ENCODE measurements at regions not wholly inside any gene's neighbourhood (a gene's known extent, or its start where the extent isn't known, plus 50 kb on each side); places are given as distances from the start of the nearest gene placed in this dataset.

DNA sequence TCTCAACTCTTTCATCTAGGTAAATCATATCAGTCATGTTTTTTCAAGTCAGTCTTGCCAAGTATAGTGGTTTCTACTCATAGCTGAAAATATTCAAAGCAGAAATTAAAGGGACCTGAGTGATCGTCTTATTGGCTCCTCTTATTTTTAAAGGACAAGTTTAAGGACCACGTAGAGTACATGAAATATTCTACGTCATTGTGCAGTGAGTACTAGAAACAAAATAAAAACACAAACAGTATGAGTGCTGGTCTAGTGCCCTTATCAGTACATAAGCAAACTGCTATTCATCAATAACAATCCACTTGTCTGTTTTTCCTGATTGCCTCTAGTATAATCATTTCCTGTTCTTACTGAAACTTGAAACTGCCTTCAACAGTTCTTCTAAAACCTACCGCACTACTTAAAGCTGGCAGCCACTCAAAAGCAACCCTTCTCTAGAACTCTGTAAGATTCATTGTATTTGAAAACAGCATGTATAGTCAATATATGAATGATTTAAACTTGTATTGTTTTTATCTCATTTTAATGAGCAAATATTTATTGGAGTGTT, 853.7 kb downstream of the TAF11L14 start:
- TF ChIP-seq CTCF (IDR thresholded peaks at IDR 0.05; ENCODE audit: unreplicated experiment): no peak
- H3K27ac Mint-ChIP-seq (ENCODE audit: unreplicated experiment): no peak overlapping the region
- peaks cover 22% of the 10 kb centered on the region for H3K9me3 Mint-ChIP-seq (ENCODE audit: low read depth, unreplicated experiment)
- no peak overlapping the region for H3K4me3 Mint-ChIP-seq (ENCODE audit: low read depth, unreplicated experiment)
- CTCF ChIA-PET: no interaction called here
- BruUV-seq (replicated peaks): no TSS peak
- H3K4me1 Mint-ChIP-seq (ENCODE audit: low read depth, unreplicated experiment): peaks cover 8% of the 10 kb centered on the region
- no peaks in the 10 kb centered on the region for H3K36me3 Mint-ChIP-seq (ENCODE audit: insufficient read depth, unreplicated experiment)
- DNase-seq: no peak
- no peaks in the 10 kb centered on the region for H3K27me3 Mint-ChIP-seq (ENCODE audit: unreplicated experiment)
- intact Hi-C loops (cut with micrococcal nuclease; ENCODE audit: unreplicated experiment): no loop called here

DNA sequence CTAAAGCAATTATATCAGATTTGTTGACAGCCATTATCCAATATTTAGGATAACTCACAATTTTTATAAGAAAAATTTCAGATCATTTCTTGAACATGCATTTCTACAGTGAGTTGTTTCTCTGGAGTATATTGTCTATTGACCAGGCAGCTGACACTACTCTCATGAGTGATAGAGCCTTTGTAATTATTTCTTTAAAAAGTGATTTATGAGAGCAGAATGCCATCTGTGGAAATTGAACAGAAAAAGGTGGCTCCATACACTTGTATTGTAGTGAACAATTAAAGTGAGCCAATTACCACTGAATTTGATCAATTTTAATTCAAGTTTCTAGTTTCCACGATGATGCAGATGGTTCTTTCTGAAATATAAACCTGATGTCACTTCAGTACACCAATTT, 855.4 kb downstream of the TAF11L14 start:
- Mint-ChIP-seq H3K36me3 (ENCODE audit: insufficient read depth, unreplicated experiment) (no peaks in the 10 kb centered on the region), H3K4me3 (ENCODE audit: low read depth, unreplicated experiment) (no peak overlapping the region), H3K9me3 (ENCODE audit: low read depth, unreplicated experiment) (peaks cover 15% of the 10 kb centered on the region), H3K27me3 (ENCODE audit: unreplicated experiment) (no peaks in the 10 kb centered on the region), H3K27ac (ENCODE audit: unreplicated experiment) (no peak overlapping the region), H3K4me1 (ENCODE audit: low read depth, unreplicated experiment) (no peaks in the 10 kb centered on the region)
- DNase-seq: no peak
- BruUV-seq (replicated peaks): no TSS peak
- intact Hi-C loops (cut with micrococcal nuclease; ENCODE audit: unreplicated experiment): no loop called here
- no peak for TF ChIP-seq CTCF (IDR thresholded peaks at IDR 0.05; ENCODE audit: unreplicated experiment)
- CTCF ChIA-PET: no interaction called here

- no TSS peak for BruUV-seq (replicated peaks)
- no peaks in the 10 kb centered on the region for H3K27me3 Mint-ChIP-seq (ENCODE audit: unreplicated experiment)
Measured at GRCh38 chr5:18491349-18491748, 857.1 kb downstream of the TAF11L14 start.

DNA sequence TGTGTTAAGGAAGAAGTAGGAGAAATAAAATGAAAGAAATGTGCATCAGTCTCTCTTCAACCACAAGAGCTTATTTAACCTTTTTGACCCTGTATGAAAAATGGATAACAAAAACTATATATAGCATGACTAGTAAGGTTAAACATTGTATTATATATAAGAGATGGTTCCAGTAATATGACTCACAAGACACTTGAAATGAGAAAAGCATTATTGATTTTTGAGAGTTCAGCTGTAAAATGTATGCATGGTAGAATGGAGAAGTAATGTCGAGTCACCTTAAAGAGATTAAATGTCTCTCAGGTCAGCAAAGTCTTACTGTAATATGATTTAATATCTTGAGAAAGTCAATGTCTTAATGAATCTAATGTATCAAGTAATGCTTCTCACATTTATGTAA, 860.9 kb downstream of the TAF11L14 start:
- BruUV-seq (replicated peaks): no TSS peak
- Mint-ChIP-seq H3K27me3 (ENCODE audit: unreplicated experiment) (no peaks in the 10 kb centered on the region), H3K9me3 (ENCODE audit: low read depth, unreplicated experiment) (peaks cover 13% of the 10 kb centered on the region), H3K4me1 (ENCODE audit: low read depth, unreplicated experiment) (no peaks in the 10 kb centered on the region), H3K27ac (ENCODE audit: unreplicated experiment) (no peak overlapping the region), H3K36me3 (ENCODE audit: insufficient read depth, unreplicated experiment) (no peaks in the 10 kb centered on the region), H3K4me3 (ENCODE audit: low read depth, unreplicated experiment) (no peak overlapping the region)
- CTCF ChIA-PET: no interaction called here
- DNase-seq: no peak
- no peak for TF ChIP-seq CTCF (IDR thresholded peaks at IDR 0.05; ENCODE audit: unreplicated experiment)
- intact Hi-C loops (cut with micrococcal nuclease; ENCODE audit: unreplicated experiment): no loop called here

More at GRCh38 chr5:18491349-18491748, 857.1 kb downstream of the TAF11L14 start:
- no peak overlapping the region for H3K4me3 Mint-ChIP-seq (ENCODE audit: low read depth, unreplicated experiment)
- no peak for TF ChIP-seq CTCF (IDR thresholded peaks at IDR 0.05; ENCODE audit: unreplicated experiment)
- intact Hi-C loops (cut with micrococcal nuclease; ENCODE audit: unreplicated experiment): no loop called here
- no peaks in the 10 kb centered on the region for H3K4me1 Mint-ChIP-seq (ENCODE audit: low read depth, unreplicated experiment)
- no peak overlapping the region for H3K27ac Mint-ChIP-seq (ENCODE audit: unreplicated experiment)
- CTCF ChIA-PET: no interaction called here
- H3K36me3 Mint-ChIP-seq (ENCODE audit: insufficient read depth, unreplicated experiment): no peaks in the 10 kb centered on the region
- peaks cover 15% of the 10 kb centered on the region for H3K9me3 Mint-ChIP-seq (ENCODE audit: low read depth, unreplicated experiment)
- DNase-seq: no peak
